CD1c-positive myeloid dendritic cell (primary cell): ENCODE measurements at regions not wholly inside any gene's neighbourhood (a gene's known extent, or its start where the extent isn't known, plus 50 kb on each side); places are given as distances from the start of the nearest gene placed in this dataset.

Source experiments
- DNase-seq: peaks from one replicate; pipeline ENCODE4 v3.0.0-alpha.2; 2016; ENCODE audit errors: extremely low spot score

GRCh38 chr21:41632748-41633475 is 125.0 kb upstream of the TMPRSS2 start:
- DNase-seq = no peak

- no peak for DNase-seq
Measured at GRCh38 chr21:41631564-41632461, 123.9 kb upstream of the TMPRSS2 start.

- no peak for DNase-seq
Measured at GRCh38 chr21:41630917-41631316, 123.0 kb upstream of the TMPRSS2 start.

- no peak for DNase-seq
Measured at GRCh38 chr21:41630249-41630648, 122.3 kb upstream of the TMPRSS2 start.

- no peak for DNase-seq
Measured at GRCh38 chr21:41628256-41628655, 120.3 kb upstream of the TMPRSS2 start.

- DNase-seq = no peak
Measured at GRCh38 chr21:41627428-41627827, 119.5 kb upstream of the TMPRSS2 start.

- DNase-seq = no peak
Measured at GRCh38 chr21:41626021-41626420, 118.1 kb upstream of the TMPRSS2 start.

GRCh38 chr21:41625428-41625827 is 117.5 kb upstream of the TMPRSS2 start:
- DNase-seq = no peak

- DNase-seq = no peak
Measured at GRCh38 chr21:41624674-41625310, 116.8 kb upstream of the TMPRSS2 start.

- no peak for DNase-seq
Measured at GRCh38 chr21:41623945-41624344, 116.0 kb upstream of the TMPRSS2 start.

GRCh38 chr21:41622831-41623548 is 115.0 kb upstream of the TMPRSS2 start:
- no peak for DNase-seq

- no peak for DNase-seq
Measured at GRCh38 chr21:41622201-41622600, 114.2 kb upstream of the TMPRSS2 start.

GRCh38 chr21:41621513-41621912 is 113.6 kb upstream of the TMPRSS2 start:
- DNase-seq = no peak

- DNase-seq = no peak
Measured at GRCh38 chr21:41620982-41621381, 113.0 kb upstream of the TMPRSS2 start.

- no peak for DNase-seq
Measured at GRCh38 chr21:41620541-41620940, 112.6 kb upstream of the TMPRSS2 start.

- no peak for DNase-seq
Measured at GRCh38 chr21:41616031-41616591, 108.2 kb upstream of the TMPRSS2 start.

- DNase-seq = no peak
Measured at GRCh38 chr21:41615613-41616012, 107.7 kb upstream of the TMPRSS2 start.

- DNase-seq = no peak
Measured at GRCh38 chr21:41614511-41614910, 106.6 kb upstream of the TMPRSS2 start.

GRCh38 chr21:41613533-41613909 is 105.6 kb upstream of the TMPRSS2 start:
- DNase-seq = no peak

GRCh38 chr21:41612674-41613532 is 104.9 kb upstream of the TMPRSS2 start:
- peak; percentile 24 for DNase-seq
